Neural progenitor cell (in vitro differentiated cells): ENCODE measurements at regions not wholly inside any gene's neighbourhood (a gene's known extent, or its start where the extent isn't known, plus 50 kb on each side); places are given as distances from the start of the nearest gene placed in this dataset.
"Not testable (repeated sequence)": the region's sequence is repeated elsewhere in the genome, so short reads cannot be mapped to it uniquely, and the experiment has no call there.

ENCODE experiments used
- DNase-seq: peaks from one replicate; pipeline ENCODE4 v3.0.0-alpha.2; 2016; ENCODE audit warnings: low spot score
- H2AFZ ChIP-seq: fragments of 200-600 bp; sonication (generic); replicated peaks from 2 replicates; pipeline ENCODE4 v1.6.1; 2016; ENCODE audit warnings: antibody characterized with exemption
- H3F3A ChIP-seq: fragments of 200-600 bp; sonication (generic); 2 replicates; pipeline ENCODE4 v1.6.1; 2016; ENCODE audit warnings: antibody characterized with exemption, low read depth
- H3K27ac ChIP-seq: fragments of 200-600 bp; sonication (generic); 2 replicates; pipeline ENCODE4 v1.5.1; 2016; ENCODE audit warnings: mild to moderate bottlenecking
- H3K27me3 ChIP-seq: fragments of 200-600 bp; sonication (generic); 2 replicates; pipeline ENCODE4 v1.6.1; 2016; ENCODE audit warnings: mild to moderate bottlenecking, moderate library complexity
- H3K36me3 ChIP-seq: fragments of 200-600 bp; sonication (generic); 2 replicates; pipeline ENCODE4 v1.5.1; 2016
- H3K4me1 ChIP-seq: fragments of 200-600 bp; sonication (generic); 2 replicates; pipeline ENCODE4 v1.6.1; 2016; ENCODE audit warnings: mixed run types
- H3K4me2 ChIP-seq: fragments of 200-600 bp; sonication (generic); 2 replicates; pipeline ENCODE4 v1.6.1; 2016
- H3K4me3 ChIP-seq: fragments of 200-600 bp; sonication (generic); 2 replicates; pipeline ENCODE4 v1.5.1; 2016
- H3K79me2 ChIP-seq: fragments of 200-600 bp; sonication (generic); 2 replicates; pipeline ENCODE4 v1.6.1; 2016; ENCODE audit warnings: low read depth
- H3K9ac ChIP-seq: fragments of 200-600 bp; sonication (generic); 2 replicates; pipeline ENCODE4 v1.6.1; 2016
- H3K9me3 ChIP-seq: fragments of 200-600 bp; sonication (generic); 2 replicates; pipeline ENCODE4 v1.5.1; 2016; ENCODE audit warnings: low read depth
- H4K20me1 ChIP-seq: fragments of 200-600 bp; sonication (generic); 2 replicates; pipeline ENCODE4 v1.6.1; 2016; ENCODE audit warnings: low read depth
- H3K27ac Mint-ChIP-seq: 3 replicates; pipeline ENCODE4 v1.8.0; 2021; ENCODE audit warnings: mixed read lengths
- H3K27me3 Mint-ChIP-seq: 2 replicates; pipeline ENCODE4 v1.8.0; 2022; ENCODE audit warnings: low read depth, mild to moderate bottlenecking, inconsistent platforms, moderate library complexity, mixed read lengths; ENCODE audit not compliant: insufficient read depth
- H3K36me3 Mint-ChIP-seq: 3 replicates; pipeline ENCODE4 v1.8.0; 2021; ENCODE audit warnings: mixed read lengths
- H3K4me1 Mint-ChIP-seq: 3 replicates; pipeline ENCODE4 v1.8.0; 2021; ENCODE audit warnings: mixed read lengths
- H3K4me3 Mint-ChIP-seq: 3 replicates; pipeline ENCODE4 v1.8.0; 2021; ENCODE audit warnings: mild to moderate bottlenecking, moderate library complexity, mixed read lengths
- H3K9me3 Mint-ChIP-seq: 3 replicates; pipeline ENCODE4 v1.8.0; 2020; ENCODE audit warnings: mixed read lengths
- CTCF ChIP-seq: fragments of 200-600 bp; sonication (generic); IDR thresholded peaks from 2 replicates; pipeline ENCODE4 v1.5.1; 2017; ENCODE audit warnings: antibody characterized with exemption, mild to moderate bottlenecking
- EZH2 ChIP-seq: fragments of 200-600 bp; sonication (generic); IDR thresholded peaks from 2 replicates; pipeline ENCODE4 v1.6.1; 2017; ENCODE audit warnings: antibody characterized with exemption, mild to moderate bottlenecking, moderate library complexity
- EZH2phosphoT487 ChIP-seq: fragments of 200-600 bp; sonication (generic); IDR thresholded peaks from 2 replicates; pipeline ENCODE4 v1.6.1; 2017; ENCODE audit warnings: antibody characterized with exemption

GRCh38 chr4:79598801-79599200, 190.8 kb upstream of the GK2 start:
- H2AFZ ChIP-seq = peak overlapping the region; percentile 2
- H3K36me3 Mint-ChIP-seq = no peaks in the 10 kb centered on the region

GRCh38 chr4:79598214-79598613, 190.2 kb upstream of the GK2 start:
- H3K9ac ChIP-seq = no peak overlapping the region
- H4K20me1 ChIP-seq = no peaks in the 10 kb centered on the region
- H3K27ac ChIP-seq = no peak overlapping the region
- no peak overlapping the region for H3K4me3 Mint-ChIP-seq
- no peak for TF ChIP-seq EZH2
- TF ChIP-seq CTCF = no peak
- TF ChIP-seq EZH2phosphoT487 = no peak
- no peaks in the 10 kb centered on the region for H3K27me3 ChIP-seq
- H3K4me1 ChIP-seq = no peaks in the 10 kb centered on the region
- no peaks in the 10 kb centered on the region for H3K79me2 ChIP-seq
- no peak for DNase-seq
- no peaks in the 10 kb centered on the region for H3K36me3 ChIP-seq
- H3K9me3 ChIP-seq = no peaks in the 10 kb centered on the region
- no peak overlapping the region for H3K4me2 ChIP-seq
- H2AFZ ChIP-seq = no peak overlapping the region
- H3K36me3 Mint-ChIP-seq = no peaks in the 10 kb centered on the region
- no peak overlapping the region for H3K4me3 ChIP-seq
- no peaks in the 10 kb centered on the region for H3K9me3 Mint-ChIP-seq
- no peaks in the 10 kb centered on the region for H3K27me3 Mint-ChIP-seq
- H3K4me1 Mint-ChIP-seq = no peaks in the 10 kb centered on the region
- H3F3A ChIP-seq = no peaks in the 10 kb centered on the region
- no peak overlapping the region for H3K27ac Mint-ChIP-seq

More at GRCh38 chr4:79598801-79599200, 190.8 kb upstream of the GK2 start:
- Mint-ChIP-seq H3K4me1 (no peaks in the 10 kb centered on the region), H3K27me3 (no peaks in the 10 kb centered on the region), H3K4me3 (no peak overlapping the region), H3K27ac (no peak overlapping the region), H3K9me3 (no peaks in the 10 kb centered on the region)
- Histone ChIP-seq H3K9me3 (no peaks in the 10 kb centered on the region), H3K4me3 (no peak overlapping the region), H3K27me3 (no peaks in the 10 kb centered on the region), H3K9ac (no peak overlapping the region), H4K20me1 (no peaks in the 10 kb centered on the region), H3K79me2 (no peaks in the 10 kb centered on the region), H3K36me3 (no peaks in the 10 kb centered on the region), H3K27ac (no peak overlapping the region), H3F3A (no peaks in the 10 kb centered on the region), H3K4me1 (no peaks in the 10 kb centered on the region), H3K4me2 (no peak overlapping the region)
- TF ChIP-seq EZH2 = no peak
- no peak for TF ChIP-seq EZH2phosphoT487
- TF ChIP-seq CTCF = no peak
- no peak for DNase-seq

GRCh38 chr4:79597266-79597665, 189.2 kb upstream of the GK2 start:
- H3K4me3 Mint-ChIP-seq = no peak overlapping the region
- H3K4me1 ChIP-seq = no peaks in the 10 kb centered on the region
- H3K36me3 Mint-ChIP-seq = no peaks in the 10 kb centered on the region
- H3K9me3 Mint-ChIP-seq = no peaks in the 10 kb centered on the region
- TF ChIP-seq CTCF = no peak
- no peak for TF ChIP-seq EZH2phosphoT487
- TF ChIP-seq EZH2 = no peak
- peaks cover 4% of the 10 kb centered on the region for H3K4me1 Mint-ChIP-seq
- H4K20me1 ChIP-seq = no peaks in the 10 kb centered on the region
- no peak overlapping the region for H3K4me2 ChIP-seq
- H3K4me3 ChIP-seq = no peak overlapping the region
- no peak overlapping the region for H3K27ac ChIP-seq
- H3K9me3 ChIP-seq = no peaks in the 10 kb centered on the region
- H3K27ac Mint-ChIP-seq = no peak overlapping the region
- H3K36me3 ChIP-seq = no peaks in the 10 kb centered on the region
- no peaks in the 10 kb centered on the region for H3K27me3 ChIP-seq
- no peak overlapping the region for H3K9ac ChIP-seq
- H3K27me3 Mint-ChIP-seq = no peaks in the 10 kb centered on the region
- no peaks in the 10 kb centered on the region for H3K79me2 ChIP-seq
- no peaks in the 10 kb centered on the region for H3F3A ChIP-seq
- no peak for DNase-seq
- no peak overlapping the region for H2AFZ ChIP-seq

- DNase-seq = not testable (repeated sequence)
Observed at GRCh38 chr4:79592218-79592617, 184.2 kb upstream of the GK2 start.

More at GRCh38 chr4:79592218-79592617, 184.2 kb upstream of the GK2 start:
- H3K36me3 ChIP-seq, H3K4me2 ChIP-seq, H3K9me3 Mint-ChIP-seq, H4K20me1 ChIP-seq, H3K27me3 ChIP-seq, H3K79me2 ChIP-seq, H3K27ac ChIP-seq, H3K27me3 Mint-ChIP-seq, H3K9me3 ChIP-seq, H3K36me3 Mint-ChIP-seq, H3K4me1 ChIP-seq, H3K4me3 Mint-ChIP-seq, H3K9ac ChIP-seq, H3K4me3 ChIP-seq, H3F3A ChIP-seq: not testable (repeated sequence)
- Mint-ChIP-seq H3K27ac (peak overlapping the region; percentile 57), H3K4me1 (peaks cover 10% of the 10 kb centered on the region)
- H2AFZ ChIP-seq = peak overlapping the region; percentile 58
